ENCODE measurements at regions not wholly inside any gene's neighbourhood (a gene's known extent, or its start where the extent isn't known, plus 50 kb on each side); places are given as distances from the start of the nearest gene placed in this dataset.
"Not testable (repeated sequence)": the region's sequence is repeated elsewhere in the genome, so short reads cannot be mapped to it uniquely, and the experiment has no call there.

DNA sequence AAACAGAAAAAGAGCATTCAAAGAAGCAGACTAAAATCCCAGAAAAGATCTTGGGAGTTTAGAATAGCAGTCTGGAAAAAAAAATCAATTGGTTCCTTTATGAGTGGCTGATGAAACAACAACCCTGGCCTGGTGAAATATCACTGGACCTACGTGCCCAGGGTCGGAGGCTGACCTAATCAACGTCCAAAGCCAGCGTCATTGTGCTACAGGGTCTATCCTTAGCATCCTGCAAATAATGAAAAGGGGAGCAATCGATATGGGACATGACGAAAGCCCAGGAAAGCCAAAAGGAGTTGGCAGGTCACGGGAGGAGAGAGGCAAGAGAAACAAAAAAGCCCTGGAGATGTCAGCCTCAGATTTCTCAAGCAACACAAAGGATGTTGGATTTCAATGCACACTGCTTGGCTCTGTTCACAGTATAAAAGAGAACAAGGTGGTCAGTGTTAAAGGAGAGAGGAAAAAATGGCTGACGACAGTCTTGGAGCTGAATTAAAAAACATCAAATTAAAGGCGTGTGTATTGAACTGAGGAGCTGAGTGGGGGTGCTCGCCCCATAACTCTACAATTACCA lies 148.8 kb downstream of the BLID start:
- H3K4me3 ChIP-seq (ENCODE audit: low read length), result no peak overlapping the region
- no peak overlapping the region for H3K9ac ChIP-seq (ENCODE audit: low read depth, low read length)
- H3K27ac ChIP-seq (ENCODE audit: low read length), result no peak overlapping the region
- no peaks in the 10 kb centered on the region for H3K9me3 ChIP-seq (ENCODE audit: insufficient read depth, low read depth, low read length)
- H3K27me3 ChIP-seq (ENCODE audit: insufficient read depth, low read length), result no peaks in the 10 kb centered on the region
- H3K4me1 ChIP-seq (ENCODE audit: insufficient read depth, low read length), result 0 out of 2 replicates have a peak, but pooled peaks cover 2% of the 10 kb centered on the region
- H3K36me3 ChIP-seq (ENCODE audit: insufficient read depth, low read depth, low read length), result no peaks in the 10 kb centered on the region

GRCh38 chr11:121965330-121965729 lies 150.7 kb downstream of the BLID start:
- no peak overlapping the region for H3K9ac ChIP-seq (ENCODE audit: low read depth, low read length)
- H3K27me3 ChIP-seq (ENCODE audit: insufficient read depth, low read length), result no peaks in the 10 kb centered on the region
- H3K4me1 ChIP-seq (ENCODE audit: insufficient read depth, low read length), result 0 out of 2 replicates have a peak, but pooled peaks cover 2% of the 10 kb centered on the region
- H3K27ac ChIP-seq (ENCODE audit: low read length), result no peak overlapping the region
- H3K4me3 ChIP-seq (ENCODE audit: low read length), result no peak overlapping the region
- no peaks in the 10 kb centered on the region for H3K9me3 ChIP-seq (ENCODE audit: insufficient read depth, low read depth, low read length)
- H3K36me3 ChIP-seq (ENCODE audit: insufficient read depth, low read depth, low read length), result no peaks in the 10 kb centered on the region

DNA sequence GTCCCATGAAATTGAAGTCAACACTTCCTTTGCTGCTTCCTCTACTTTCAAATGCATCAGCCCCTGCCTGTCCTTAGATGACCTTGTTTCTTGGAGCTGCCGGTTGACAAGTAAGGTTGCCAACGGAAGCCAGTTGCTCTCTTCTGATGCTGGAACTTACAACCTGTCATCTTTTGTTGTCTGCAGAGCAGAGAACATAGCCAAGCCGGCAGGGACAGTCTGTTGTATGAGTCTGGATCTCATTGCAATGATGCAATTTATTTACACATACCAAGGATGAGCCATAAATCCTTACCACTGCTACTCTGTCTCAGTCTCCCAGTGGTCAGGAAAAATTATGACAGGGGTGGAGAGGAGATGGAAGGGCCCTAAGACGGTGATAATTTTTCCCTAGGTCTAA lies 151.4 kb downstream of the BLID start:
- Histone ChIP-seq H3K36me3 (ENCODE audit: insufficient read depth, low read depth, low read length) (no peaks in the 10 kb centered on the region), H3K9ac (ENCODE audit: low read depth, low read length) (no peak overlapping the region), H3K9me3 (ENCODE audit: insufficient read depth, low read depth, low read length) (no peaks in the 10 kb centered on the region), H3K4me1 (ENCODE audit: insufficient read depth, low read length) (0 out of 2 replicates have a peak, but pooled peaks cover 2% of the 10 kb centered on the region), H3K27ac (ENCODE audit: low read length) (no peak overlapping the region), H3K4me3 (ENCODE audit: low read length) (no peak overlapping the region), H3K27me3 (ENCODE audit: insufficient read depth, low read length) (no peaks in the 10 kb centered on the region)

- H3K36me3 ChIP-seq (ENCODE audit: insufficient read depth, low read depth, low read length); H3K27ac ChIP-seq (ENCODE audit: low read length); H3K9me3 ChIP-seq (ENCODE audit: insufficient read depth, low read depth, low read length); H3K4me1 ChIP-seq (ENCODE audit: insufficient read depth, low read length); H3K27me3 ChIP-seq (ENCODE audit: insufficient read depth, low read length); H3K4me3 ChIP-seq (ENCODE audit: low read length); H3K9ac ChIP-seq (ENCODE audit: low read depth, low read length): not testable (repeated sequence)
These were observed 152.2 kb downstream of the BLID start for GRCh38 chr11:121963846-121964245.

- Histone ChIP-seq H3K4me1 (ENCODE audit: insufficient read depth, low read length) (no peaks in the 10 kb centered on the region), H3K36me3 (ENCODE audit: insufficient read depth, low read depth, low read length) (no peaks in the 10 kb centered on the region), H3K27me3 (ENCODE audit: insufficient read depth, low read length) (no peaks in the 10 kb centered on the region), H3K27ac (ENCODE audit: low read length) (no peak overlapping the region), H3K9me3 (ENCODE audit: insufficient read depth, low read depth, low read length) (no peaks in the 10 kb centered on the region), H3K9ac (ENCODE audit: low read depth, low read length) (no peak overlapping the region), H3K4me3 (ENCODE audit: low read length) (no peak overlapping the region)
These were observed 154.7 kb downstream of the BLID start for GRCh38 chr11:121961321-121961801.

GRCh38 chr11:121958971-121959325 lies 157.1 kb downstream of the BLID start:
- no peaks in the 10 kb centered on the region for H3K4me1 ChIP-seq (ENCODE audit: insufficient read depth, low read length)
- no peaks in the 10 kb centered on the region for H3K27me3 ChIP-seq (ENCODE audit: insufficient read depth, low read length)
- H3K9ac ChIP-seq (ENCODE audit: low read depth, low read length), result no peak overlapping the region
- no peaks in the 10 kb centered on the region for H3K36me3 ChIP-seq (ENCODE audit: insufficient read depth, low read depth, low read length)
- H3K4me3 ChIP-seq (ENCODE audit: low read length), result no peak overlapping the region
- H3K27ac ChIP-seq (ENCODE audit: low read length), result no peak overlapping the region
- no peaks in the 10 kb centered on the region for H3K9me3 ChIP-seq (ENCODE audit: insufficient read depth, low read depth, low read length)

DNA sequence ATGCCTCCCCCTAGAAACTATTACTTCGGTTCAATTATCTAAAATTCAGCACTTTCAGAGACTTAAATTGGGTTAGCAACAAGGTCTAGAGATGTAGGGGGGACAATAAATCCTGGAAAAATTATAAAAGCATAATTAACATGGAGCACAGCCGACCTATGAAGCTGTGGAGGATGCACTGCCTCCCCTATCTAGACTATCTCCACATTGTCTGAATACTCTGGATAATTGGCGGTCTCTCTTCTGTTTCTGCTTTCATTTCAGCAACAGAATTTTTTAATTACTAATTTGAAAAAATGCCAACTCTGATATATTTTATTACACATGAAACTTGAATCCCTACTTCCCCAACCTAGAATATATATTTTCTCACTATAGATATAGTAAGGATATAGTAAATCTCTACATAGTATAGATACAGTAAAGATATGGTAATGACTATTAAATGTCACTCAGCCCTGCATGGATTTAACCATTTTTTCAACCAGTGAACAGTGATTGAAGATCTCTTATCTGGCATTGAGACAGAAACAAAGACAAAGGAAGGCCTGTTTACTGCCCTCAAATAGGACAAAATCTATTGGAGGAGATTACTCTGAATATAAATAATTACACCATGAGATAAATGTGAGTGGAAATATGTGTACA lies 157.6 kb downstream of the BLID start:
- no peak overlapping the region for H3K9ac ChIP-seq (ENCODE audit: low read depth, low read length)
- H3K4me3 ChIP-seq (ENCODE audit: low read length), result no peak overlapping the region
- H3K36me3 ChIP-seq (ENCODE audit: insufficient read depth, low read depth, low read length), result no peaks in the 10 kb centered on the region
- no peaks in the 10 kb centered on the region for H3K4me1 ChIP-seq (ENCODE audit: insufficient read depth, low read length)
- H3K27ac ChIP-seq (ENCODE audit: low read length), result no peak overlapping the region
- no peaks in the 10 kb centered on the region for H3K27me3 ChIP-seq (ENCODE audit: insufficient read depth, low read length)
- H3K9me3 ChIP-seq (ENCODE audit: insufficient read depth, low read depth, low read length), result no peaks in the 10 kb centered on the region

DNA sequence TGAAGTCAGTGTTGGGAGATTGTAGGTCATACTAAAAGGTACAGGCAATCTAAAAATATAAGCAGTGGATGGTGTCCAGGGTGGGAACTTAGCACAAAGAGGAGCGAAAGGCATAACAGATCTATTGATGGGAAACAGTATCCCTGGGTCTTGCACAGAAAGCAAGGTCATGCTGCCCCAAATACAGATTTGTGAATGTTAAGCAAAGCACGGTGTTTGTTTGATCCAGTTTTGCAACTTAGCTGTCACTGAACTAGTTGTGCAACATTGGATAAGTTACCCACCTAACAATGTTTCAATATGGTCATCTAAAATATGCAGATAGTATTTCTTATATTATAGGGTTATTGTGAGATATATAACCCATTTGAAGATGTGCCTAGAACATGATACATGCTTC lies 162.9 kb downstream of the BLID start:
- Histone ChIP-seq H3K36me3 (ENCODE audit: insufficient read depth, low read depth, low read length) (no peaks in the 10 kb centered on the region), H3K27me3 (ENCODE audit: insufficient read depth, low read length) (no peaks in the 10 kb centered on the region), H3K4me3 (ENCODE audit: low read length) (no peak overlapping the region), H3K9ac (ENCODE audit: low read depth, low read length) (no peak overlapping the region), H3K4me1 (ENCODE audit: insufficient read depth, low read length) (no peaks in the 10 kb centered on the region), H3K27ac (ENCODE audit: low read length) (no peak overlapping the region), H3K9me3 (ENCODE audit: insufficient read depth, low read depth, low read length) (no peaks in the 10 kb centered on the region)

DNA sequence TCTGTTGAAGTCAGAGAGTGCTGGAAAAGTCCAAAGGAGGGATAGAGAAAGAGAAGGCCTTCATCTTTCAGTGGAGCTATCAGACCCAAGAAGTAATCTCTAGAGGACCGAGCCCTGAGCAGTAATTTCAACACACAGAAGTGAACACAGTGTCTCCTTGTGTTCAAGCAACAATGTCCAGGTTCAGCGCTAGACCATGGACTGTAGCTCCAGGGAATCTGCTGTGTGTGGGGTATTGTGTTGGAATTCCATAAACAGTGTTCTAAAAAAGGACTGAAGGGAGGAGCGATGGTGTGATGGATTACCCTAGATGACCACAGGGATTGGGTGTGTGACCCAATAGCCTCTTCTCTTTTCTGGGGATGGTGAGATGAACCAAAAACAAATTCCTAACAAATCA lies 165.9 kb downstream of the BLID start:
- Histone ChIP-seq H3K4me1 (ENCODE audit: insufficient read depth, low read length) (no peaks in the 10 kb centered on the region), H3K4me3 (ENCODE audit: low read length) (no peak overlapping the region), H3K9ac (ENCODE audit: low read depth, low read length) (no peak overlapping the region), H3K27me3 (ENCODE audit: insufficient read depth, low read length) (no peaks in the 10 kb centered on the region), H3K27ac (ENCODE audit: low read length) (no peak overlapping the region), H3K9me3 (ENCODE audit: insufficient read depth, low read depth, low read length) (peaks cover 10% of the 10 kb centered on the region; the same call in 1 of the 2 replicates), H3K36me3 (ENCODE audit: insufficient read depth, low read depth, low read length) (no peaks in the 10 kb centered on the region)

DNA sequence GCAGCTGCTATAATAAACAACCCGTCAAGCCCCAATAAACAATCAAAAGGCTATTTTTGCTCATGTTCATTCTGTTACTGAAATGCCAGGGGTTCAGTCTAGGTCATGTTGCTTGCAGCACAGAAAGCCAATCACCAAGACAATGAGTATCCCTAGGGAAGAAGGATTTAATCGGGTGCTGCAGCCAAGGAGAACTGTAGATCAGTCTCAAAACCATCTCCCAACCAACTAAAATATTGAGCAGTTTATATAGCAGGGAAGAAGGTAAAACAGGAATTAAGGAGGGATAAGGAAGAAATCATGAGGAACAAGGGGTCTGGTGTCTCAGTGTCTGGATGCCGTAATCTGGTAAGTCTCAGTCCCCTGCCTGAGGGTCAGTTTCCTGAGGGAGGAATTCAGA lies 169.5 kb downstream of the BLID start:
- Histone ChIP-seq H3K4me3 (ENCODE audit: low read length) (no peak overlapping the region), H3K36me3 (ENCODE audit: insufficient read depth, low read depth, low read length) (no peaks in the 10 kb centered on the region), H3K27me3 (ENCODE audit: insufficient read depth, low read length) (no peaks in the 10 kb centered on the region), H3K9ac (ENCODE audit: low read depth, low read length) (no peak overlapping the region), H3K4me1 (ENCODE audit: insufficient read depth, low read length) (no peaks in the 10 kb centered on the region), H3K9me3 (ENCODE audit: insufficient read depth, low read depth, low read length) (peaks cover 10% of the 10 kb centered on the region; the same call in 1 of the 2 replicates), H3K27ac (ENCODE audit: low read length) (no peak overlapping the region)

DNA sequence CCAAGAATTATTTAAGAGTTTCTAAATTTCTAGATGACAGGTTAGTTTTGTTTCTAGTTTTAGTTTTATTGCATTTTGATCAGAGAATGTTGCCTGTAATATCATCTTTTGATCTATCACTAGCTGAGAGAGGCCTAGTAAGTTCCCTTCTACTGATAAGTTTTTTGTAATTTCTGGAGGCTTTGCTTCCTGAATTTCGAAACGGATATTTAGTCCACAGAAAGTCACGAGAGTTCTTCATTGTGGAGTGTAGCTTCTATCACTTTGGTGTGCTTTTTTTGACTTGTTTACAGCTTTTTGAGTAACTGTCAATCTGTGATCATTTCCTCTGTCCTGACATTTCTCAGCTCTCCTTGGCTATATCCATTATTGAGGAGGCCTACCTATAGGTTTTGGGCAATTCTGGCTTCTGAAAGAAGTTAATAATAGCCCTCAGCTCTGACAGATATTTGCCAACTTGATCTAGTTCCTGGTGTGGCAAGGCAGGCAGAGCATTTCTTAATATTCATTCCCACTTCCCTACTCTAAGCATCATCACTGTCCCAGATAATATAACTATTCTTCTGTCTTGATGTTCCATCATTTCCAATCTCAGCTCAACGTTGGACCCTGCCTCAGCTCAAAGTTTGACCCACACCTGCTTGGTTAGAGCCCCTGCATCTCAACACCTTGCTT lies 171.3 kb downstream of the BLID start:
- no peaks in the 10 kb centered on the region for H3K36me3 ChIP-seq (ENCODE audit: insufficient read depth, low read depth, low read length)
- H3K27me3 ChIP-seq (ENCODE audit: insufficient read depth, low read length), result no peaks in the 10 kb centered on the region
- no peak overlapping the region for H3K27ac ChIP-seq (ENCODE audit: low read length)
- H3K9me3 ChIP-seq (ENCODE audit: insufficient read depth, low read depth, low read length), result peaks cover 10% of the 10 kb centered on the region; the same call in 1 of the 2 replicates
- H3K4me1 ChIP-seq (ENCODE audit: insufficient read depth, low read length), result no peaks in the 10 kb centered on the region
- H3K9ac ChIP-seq (ENCODE audit: low read depth, low read length), result no peak overlapping the region
- no peak overlapping the region for H3K4me3 ChIP-seq (ENCODE audit: low read length)

GRCh38 chr11:121938076-121938475 lies 177.9 kb downstream of the BLID start:
- Histone ChIP-seq H3K36me3 (ENCODE audit: insufficient read depth, low read depth, low read length) (no peaks in the 10 kb centered on the region), H3K4me3 (ENCODE audit: low read length) (no peak overlapping the region), H3K4me1 (ENCODE audit: insufficient read depth, low read length) (no peaks in the 10 kb centered on the region; the same call in 1 of the 2 replicates), H3K27me3 (ENCODE audit: insufficient read depth, low read length) (no peaks in the 10 kb centered on the region), H3K27ac (ENCODE audit: low read length) (no peak overlapping the region), H3K9ac (ENCODE audit: low read depth, low read length) (no peak overlapping the region), H3K9me3 (ENCODE audit: insufficient read depth, low read depth, low read length) (no peaks in the 10 kb centered on the region)

Data from iPS-20b (cell line).